Esophagus mucosa (tissue), 1 donor: ENCODE measurements at regions not wholly inside any gene's neighbourhood (a gene's known extent, or its start where the extent isn't known, plus 50 kb on each side); places are given as distances from the start of the nearest gene placed in this dataset.

Source experiments
- ATAC-seq: fragments of 200-7000 bp; cut with Tn5 transposase; one replicate; pipeline ENCODE4 v1.9.1; 2020
- donor health status: DM: yes; HTN: yes; CAD: no.

DNA sequence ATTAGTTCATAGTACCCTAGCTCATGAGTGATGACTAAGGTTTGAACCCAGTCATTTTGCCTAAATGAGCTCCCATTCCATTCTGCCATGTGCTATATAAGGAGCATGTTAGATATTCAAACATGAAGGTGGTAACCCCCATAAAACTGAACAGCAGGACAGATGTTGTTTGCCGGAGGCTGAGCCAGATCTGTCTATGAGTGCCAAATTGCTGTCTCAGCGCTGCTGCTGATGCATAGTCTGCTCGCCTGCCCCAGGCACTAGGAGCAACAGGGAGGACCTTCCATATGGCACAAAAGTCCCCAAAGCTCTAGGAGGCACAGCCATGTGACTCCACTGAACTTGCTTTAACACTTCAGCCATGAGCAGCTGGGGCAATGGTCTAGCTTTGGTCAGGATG lies 466.0 kb upstream of the GHITM start:
- ATAC-seq, result no peak

- no peak for ATAC-seq
These were observed 461.5 kb upstream of the GHITM start for GRCh38 chr10:83677795-83678194.

DNA sequence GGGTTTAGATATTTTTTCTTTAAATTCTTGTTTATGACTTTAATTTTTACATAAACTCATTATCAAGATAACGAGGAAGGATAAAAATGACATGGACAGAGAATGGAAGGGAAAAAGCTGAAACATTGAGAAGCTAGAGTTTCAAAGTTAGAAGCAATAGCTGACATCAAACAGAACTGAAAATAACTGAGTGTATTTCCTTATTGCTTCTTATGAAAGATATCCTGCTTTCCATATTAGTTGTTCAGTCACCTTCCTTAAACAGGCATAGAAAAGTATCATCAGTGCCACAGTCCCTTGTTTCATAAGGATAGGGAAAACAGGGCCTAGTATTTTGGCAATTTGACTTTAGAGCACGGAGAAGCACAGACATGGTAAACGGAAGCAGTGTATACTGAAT lies 460.5 kb upstream of the GHITM start:
- no peak for ATAC-seq

DNA sequence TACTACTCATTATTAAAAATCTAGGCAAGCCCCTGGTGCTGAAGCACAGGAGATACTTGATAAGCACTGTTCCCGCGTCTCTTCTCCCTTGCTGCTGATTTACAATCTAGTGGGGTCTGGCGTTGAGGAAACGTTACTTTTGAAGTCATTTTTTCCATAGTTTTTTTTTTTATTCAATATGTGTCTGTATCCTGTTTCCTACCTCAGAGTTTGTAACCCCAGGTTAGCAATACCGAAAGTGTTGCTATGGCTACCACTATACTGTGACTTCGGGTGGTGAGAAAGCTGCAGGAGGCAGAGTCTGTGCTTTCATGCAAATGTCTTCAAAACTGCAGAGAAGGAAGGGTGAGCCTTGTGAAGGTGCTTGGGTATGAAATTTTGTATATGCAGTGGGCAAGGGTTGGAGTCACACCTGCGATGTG lies 458.8 kb upstream of the GHITM start:
- no peak for ATAC-seq

- no peak for ATAC-seq
These were observed 456.9 kb upstream of the GHITM start for GRCh38 chr10:83682414-83682813.

- ATAC-seq, result no peak
These were observed 453.9 kb upstream of the GHITM start for GRCh38 chr10:83685458-83685857.

DNA sequence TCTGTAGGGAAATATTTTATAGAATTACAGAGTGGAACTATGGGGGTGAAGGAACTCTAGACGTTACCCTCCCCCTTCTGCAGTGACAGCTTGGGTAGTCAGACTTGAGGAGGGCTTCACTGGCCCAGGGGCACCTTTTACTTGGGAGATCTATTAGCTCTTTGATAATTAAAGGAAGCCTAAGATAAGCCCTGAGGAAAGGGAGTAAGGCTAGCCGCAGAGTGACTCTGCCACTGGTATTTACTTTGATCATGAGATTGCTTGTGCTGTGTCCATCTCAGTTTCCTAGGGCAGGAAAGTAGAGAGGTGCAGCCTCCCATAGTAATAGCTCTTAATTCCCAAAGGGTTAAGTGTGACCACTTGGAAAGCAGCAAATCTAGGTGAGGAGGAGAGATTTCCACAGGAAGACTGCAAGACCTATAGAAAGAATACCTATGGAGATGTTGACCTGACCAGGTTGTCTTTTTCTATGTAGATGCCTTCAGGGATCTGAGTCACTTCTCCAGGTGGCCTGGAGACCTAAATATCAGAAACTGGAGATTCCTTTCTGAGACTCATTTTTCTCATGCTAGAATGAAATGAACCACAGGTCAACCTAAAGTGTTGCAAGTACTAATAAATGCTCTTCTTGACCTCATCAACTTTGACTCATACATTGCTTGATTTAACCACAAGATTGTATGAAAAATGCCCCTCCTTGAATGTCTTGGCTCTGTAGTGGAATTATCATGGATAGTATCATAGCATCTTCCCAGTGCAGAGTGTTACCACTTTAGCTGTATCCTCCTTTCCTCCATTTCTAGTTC lies 447.3 kb upstream of the GHITM start:
- ATAC-seq, result no peak

GRCh38 chr10:83698899-83699298 lies 440.4 kb upstream of the GHITM start:
- ATAC-seq, result no peak

DNA sequence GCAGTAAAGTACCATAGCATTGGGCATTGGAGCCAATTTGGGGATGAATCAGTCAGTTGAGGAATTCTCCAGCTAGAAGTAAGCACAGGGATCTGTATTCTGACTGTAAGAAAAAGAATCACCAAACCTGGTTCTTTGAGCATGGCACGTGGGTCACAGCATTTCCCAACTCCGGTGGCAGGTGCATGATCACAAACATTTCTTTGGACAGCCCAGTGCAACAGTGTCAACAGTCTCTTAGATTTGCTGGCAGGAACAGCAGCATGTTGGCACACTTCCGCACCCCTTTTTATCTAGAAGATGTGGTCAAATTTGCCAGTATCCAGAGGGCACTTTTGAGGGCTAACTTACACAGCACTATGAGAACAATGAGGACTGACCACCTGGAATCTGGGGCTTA lies 437.5 kb upstream of the GHITM start:
- ATAC-seq, result no peak

- ATAC-seq, result no peak
These were observed 436.6 kb upstream of the GHITM start for GRCh38 chr10:83702731-83703130.

GRCh38 chr10:83706120-83706519 lies 433.2 kb upstream of the GHITM start:
- ATAC-seq, result no peak

GRCh38 chr10:83706952-83707582 lies 432.2 kb upstream of the GHITM start:
- no peak for ATAC-seq

DNA sequence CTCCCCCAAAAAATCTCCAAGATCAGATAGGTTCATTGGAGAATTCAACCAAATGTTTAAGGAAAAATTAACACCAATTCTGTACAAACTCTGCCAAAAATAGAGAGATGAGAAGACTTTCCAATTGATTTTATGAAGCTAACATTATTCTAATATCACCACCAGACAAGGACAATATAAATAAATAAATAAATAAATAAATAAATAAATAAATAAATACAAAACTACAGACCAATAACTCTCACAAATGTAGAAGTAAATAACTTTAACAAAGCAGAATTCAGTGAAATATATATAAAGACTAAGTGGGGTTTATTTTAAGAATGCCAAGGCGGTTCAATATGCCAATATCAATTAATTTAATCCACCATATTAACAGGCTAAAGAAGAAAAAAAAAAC lies 425.9 kb upstream of the GHITM start:
- ATAC-seq, result no peak

DNA sequence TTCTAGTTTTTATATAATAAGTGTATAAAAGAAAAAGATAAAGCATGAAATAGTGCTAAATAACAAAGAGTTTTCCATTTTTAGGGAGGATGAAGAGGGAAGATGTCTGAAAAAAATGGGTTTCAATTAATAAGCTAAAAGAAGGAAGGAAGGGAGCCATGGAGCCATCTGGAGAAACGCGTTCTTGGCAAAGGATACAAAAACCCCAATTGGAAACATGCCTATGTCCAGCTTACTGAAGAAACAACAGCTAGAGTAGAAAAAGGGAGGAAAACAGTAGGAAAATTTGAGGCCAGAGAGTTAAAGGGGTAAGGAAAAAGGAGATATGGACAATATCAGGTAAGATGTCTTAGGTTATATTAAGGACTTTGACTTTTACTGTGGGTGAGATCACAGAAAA lies 416.2 kb upstream of the GHITM start:
- no peak for ATAC-seq

- no peak for ATAC-seq
These were observed 414.7 kb upstream of the GHITM start for GRCh38 chr10:83724471-83725241.

DNA sequence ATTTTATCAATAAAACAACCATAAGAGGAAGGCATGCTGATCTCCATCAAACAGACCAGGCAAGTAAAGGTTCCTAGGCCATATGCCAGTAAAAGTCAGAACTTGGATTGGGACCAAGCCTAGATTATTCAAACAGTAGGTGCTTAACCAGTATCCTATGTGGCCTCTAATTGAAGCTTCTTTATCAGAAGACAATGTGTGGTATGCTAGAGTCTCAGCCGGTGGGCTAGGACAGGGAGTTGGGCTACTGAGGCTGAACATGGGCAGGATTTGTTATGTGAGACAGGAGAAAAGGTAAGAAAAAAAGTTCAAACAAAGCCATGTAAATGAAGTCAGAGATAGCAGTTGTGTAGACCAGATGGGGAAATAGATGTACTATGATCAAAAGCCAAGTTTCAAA lies 413.7 kb upstream of the GHITM start:
- no peak for ATAC-seq

DNA sequence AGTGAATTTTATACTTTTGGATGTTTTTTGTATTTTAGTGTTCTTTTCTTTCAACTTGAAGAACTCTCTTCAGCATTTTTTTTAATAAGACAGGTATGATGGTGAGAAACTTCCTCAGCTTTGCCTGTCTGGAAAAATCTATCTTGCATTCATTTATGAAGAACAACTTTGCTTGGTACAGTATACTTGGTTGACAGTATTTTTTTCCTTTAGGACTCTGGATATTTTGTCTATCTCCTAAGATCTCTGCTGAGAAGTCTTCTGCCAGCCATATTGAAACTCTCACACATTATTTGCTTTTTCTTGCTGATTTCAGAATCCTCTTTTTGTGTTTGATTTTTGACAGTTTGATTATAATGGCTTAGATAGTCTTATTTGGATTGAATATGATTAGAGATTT lies 405.0 kb upstream of the GHITM start:
- no peak for ATAC-seq

DNA sequence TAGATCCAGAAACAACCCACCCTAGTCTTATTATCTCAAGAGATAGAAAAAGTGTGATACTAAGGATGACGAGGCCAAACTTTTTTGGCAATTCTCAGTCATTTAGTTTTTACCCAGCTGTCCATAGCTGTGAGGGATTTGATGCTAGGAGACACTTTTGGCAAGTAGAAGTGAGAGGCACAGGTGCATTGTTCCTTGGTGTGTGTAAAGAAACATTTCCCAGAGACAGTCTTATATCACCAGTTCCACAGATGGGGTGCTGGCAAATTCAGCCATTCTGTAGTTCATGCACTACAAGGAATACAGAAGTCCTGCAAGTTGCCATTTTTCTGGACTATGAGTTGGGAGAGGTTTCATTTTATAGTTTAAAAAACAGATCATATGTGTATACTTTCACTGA lies 403.3 kb upstream of the GHITM start:
- ATAC-seq, result no peak

DNA sequence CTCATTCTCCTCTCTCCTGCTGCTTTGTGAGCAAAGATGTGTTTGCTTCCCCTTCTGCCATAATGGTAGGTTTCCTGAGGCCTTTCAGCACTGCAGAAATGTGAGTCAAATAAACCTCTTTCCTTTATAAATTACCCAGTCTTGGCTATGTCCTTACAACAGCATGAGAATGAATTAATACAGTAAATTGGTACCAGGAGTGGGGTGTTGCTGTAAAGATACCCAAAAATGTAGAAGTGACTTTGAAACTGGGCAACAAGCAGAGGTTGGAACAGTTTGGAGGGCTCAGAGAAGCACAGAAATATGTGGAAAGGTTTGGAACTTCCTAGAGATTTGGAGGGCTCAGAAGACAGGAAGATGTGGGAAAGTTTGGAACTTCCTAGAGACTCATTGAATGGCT lies 388.7 kb upstream of the GHITM start:
- ATAC-seq, result no peak

GRCh38 chr10:83753490-83753889 lies 385.8 kb upstream of the GHITM start:
- ATAC-seq, result no peak

DNA sequence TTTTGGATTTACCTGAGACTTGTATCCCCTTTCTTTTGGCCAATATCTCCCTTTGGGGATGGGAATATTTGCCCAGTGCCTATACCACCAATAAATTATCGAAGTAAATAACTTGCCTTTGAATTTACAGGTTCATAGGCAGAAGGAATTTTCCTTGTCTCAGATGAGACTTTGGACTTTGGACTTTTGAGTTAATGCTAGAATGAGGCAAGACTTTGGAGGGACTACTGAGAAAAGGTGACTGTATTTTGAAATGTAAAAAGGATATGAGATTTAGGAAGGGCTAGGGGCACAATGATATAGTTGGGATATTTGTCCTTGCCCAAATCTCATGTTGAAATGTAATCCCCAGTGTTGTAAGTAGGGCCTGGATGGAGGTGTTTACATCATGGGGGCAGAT lies 384.5 kb upstream of the GHITM start:
- no peak for ATAC-seq

DNA sequence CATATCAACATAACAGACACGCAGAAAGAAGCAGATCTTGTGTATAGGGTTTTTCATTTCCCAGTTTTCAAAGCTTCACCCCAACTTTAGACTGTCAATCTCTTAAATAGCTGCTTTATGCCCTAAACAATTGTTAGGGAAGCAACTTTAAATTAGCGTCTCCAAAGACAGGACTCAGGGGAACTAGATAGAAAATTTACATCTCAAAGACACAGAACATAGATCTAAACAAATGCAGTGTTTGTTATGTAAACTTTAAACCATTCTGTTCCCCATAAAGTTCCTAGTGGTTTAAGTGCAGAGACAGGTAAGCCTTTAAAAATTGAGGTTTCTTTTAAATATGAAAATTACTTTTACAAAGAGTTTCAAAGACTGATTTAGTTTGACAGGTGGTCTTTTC lies 379.2 kb upstream of the GHITM start:
- ATAC-seq, result no peak

DNA sequence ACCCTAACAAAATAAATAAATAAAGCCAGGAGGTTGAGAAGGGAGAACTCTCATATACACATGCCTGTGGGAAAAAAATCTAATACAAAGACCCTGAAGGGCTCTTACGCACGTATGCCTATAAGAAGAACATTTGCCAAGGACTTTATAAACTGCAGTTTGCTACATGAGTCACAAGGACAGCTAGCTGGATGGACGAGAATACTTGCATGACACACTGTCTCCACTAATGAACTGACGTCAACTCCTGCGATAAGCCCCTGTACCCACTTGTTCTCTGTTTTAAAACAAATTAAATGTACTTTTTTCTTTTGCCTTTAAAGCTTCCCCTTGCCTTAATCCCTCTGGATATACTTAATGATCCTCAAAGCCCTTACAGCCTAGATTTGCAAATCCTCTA lies 374.6 kb upstream of the GHITM start:
- ATAC-seq, result no peak

- ATAC-seq, result no peak
These were observed 373.6 kb upstream of the GHITM start for GRCh38 chr10:83765731-83766130.
